Lung (tissue), 11 donors: ENCODE measurements at regions not wholly inside any gene's neighbourhood (a gene's known extent, or its start where the extent isn't known, plus 50 kb on each side); places are given as distances from the start of the nearest gene placed in this dataset.

Source experiments
- ATAC-seq: fragments of 200-7000 bp; cut with Tn5 transposase; one replicate; pipeline ENCODE4 v1.9.1; 2020; ENCODE audit warnings: moderate number of reproducible peaks; ENCODE audit not compliant: insufficient read depth, low FRiP score
- DNase-seq, 3 donors: peaks; one replicate each; pipeline ENCODE4 v3.0.0-alpha.2; 2013 to 2017
- H3K27ac ChIP-seq, 2 donors: one replicate each; pipeline ENCODE4 v1.5.1; 2013; ENCODE audit warnings: mild to moderate bottlenecking in 2 of 2, moderate library complexity in 2 of 2, control low read depth in 1 of 2, inconsistent platforms in 1 of 2, low read depth in 1 of 2, low read length in 1 of 2
- H3K27me3 ChIP-seq, 3 donors: one replicate each; pipeline ENCODE4 v1.5.1; 2013; ENCODE audit warnings: low read length in 2 of 3; ENCODE audit not compliant: control insufficient read depth in 3 of 3, insufficient read depth in 3 of 3
- H3K36me3 ChIP-seq, 4 donors: one replicate each; pipeline ENCODE4 v1.5.1; 2013; ENCODE audit warnings: low read length in 4 of 4, mild to moderate bottlenecking in 1 of 4, moderate library complexity in 1 of 4; ENCODE audit not compliant: control insufficient read depth in 4 of 4, insufficient read depth in 4 of 4
- H3K4me1 ChIP-seq, 5 donors: one replicate each; pipeline ENCODE4 v1.5.1; 2013; ENCODE audit warnings: low read length in 5 of 5, mild to moderate bottlenecking in 2 of 5, moderate library complexity in 1 of 5; ENCODE audit not compliant: control insufficient read depth in 5 of 5, insufficient read depth in 5 of 5
- H3K4me3 ChIP-seq: one replicate; pipeline ENCODE4 v1.5.1; 2013; ENCODE audit warnings: mild to moderate bottlenecking, control low read depth, moderate library complexity
- H3K9ac ChIP-seq, 2 donors: one replicate each; pipeline ENCODE4 v1.5.1; 2013; ENCODE audit warnings: low read length in 2 of 2, control low read depth in 1 of 2; ENCODE audit not compliant: insufficient read depth in 1 of 2
- H3K9me3 ChIP-seq, 4 donors: one replicate each; pipeline ENCODE4 v1.5.1; 2013; ENCODE audit warnings: low read length in 3 of 4, mild to moderate bottlenecking in 1 of 4, moderate library complexity in 1 of 4; ENCODE audit not compliant: control insufficient read depth in 4 of 4, insufficient read depth in 3 of 4
- CTCF ChIP-seq: IDR thresholded peaks from 2 replicates; pipeline ENCODE4 v1.5.1; 2012; ENCODE audit warnings: mild to moderate bottlenecking; ENCODE audit errors: control extremely low read depth, extremely low read depth
- WGBS, 2 donors: extraction: QIAGEN DNeasy Blood & Tissue Kit; methylation state at CpG; one replicate each; pipeline ENCODE4 v1.1.7; 2013; 5-methylcytosine and 5-hydroxymethylcytosine counted together
- donor health status: control.
- donor health status: control.
- donor health status: Bipolar disorder and iron deficiency.
- donor health status: healthy.
- donor health status: DM: yes; HTN: yes; CAD: no.

DNA sequence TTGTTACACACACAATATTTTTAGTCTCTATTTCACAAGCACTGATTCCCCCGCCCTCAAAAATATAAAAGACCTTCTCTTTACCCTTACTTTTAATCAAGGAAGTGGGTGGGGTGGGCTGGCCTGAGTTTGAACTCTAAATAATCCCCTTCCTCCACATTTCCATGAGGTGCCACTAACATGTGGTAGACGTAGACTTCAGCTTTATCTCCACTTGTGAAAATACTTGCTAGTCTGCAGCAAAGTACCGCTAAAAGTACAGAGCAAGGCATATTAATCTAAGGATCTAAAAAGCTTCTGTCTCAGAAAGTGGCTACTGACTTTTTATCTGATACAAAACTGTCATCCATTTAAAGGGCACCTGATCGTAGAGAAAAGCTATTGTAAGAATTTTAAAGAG, 739.6 kb upstream of the SLC10A2 start:
- peaks cover 0 to 11% (median 0%) of the 10 kb centered on the region in 5 donors for H3K4me1 ChIP-seq
- H3K27ac ChIP-seq = no peak overlapping the region
- H3K36me3 ChIP-seq = no peaks in the 10 kb centered on the region
- no peaks in the 10 kb centered on the region for H3K27me3 ChIP-seq
- H3K4me3 ChIP-seq = no peak overlapping the region
- 45 to 72% methylated on average over 4 of the region's 4 CpGs for WGBS, 2 donors
- peaks cover 0 to 2% (median 0%) of the 10 kb centered on the region in 4 donors for H3K9me3 ChIP-seq
- ATAC-seq (no peak), DNase-seq (no peak)
- H3K9ac ChIP-seq = no peak overlapping the region
- no peak for TF ChIP-seq CTCF

GRCh38 chr13:103803349-103803748, 737.1 kb upstream of the SLC10A2 start:
- Histone ChIP-seq H3K4me3 (no peak overlapping the region), H3K27me3 (no peaks in the 10 kb centered on the region), H3K27ac (no peak overlapping the region), H3K9ac (no peak overlapping the region), H3K9me3 (peaks cover 0 to 1% (median 0%) of the 10 kb centered on the region in 4 donors), H3K36me3 (no peaks in the 10 kb centered on the region), H3K4me1 (peaks cover 0 to 11% (median 0%) of the 10 kb centered on the region in 5 donors)
- no peak for ATAC-seq
- 40 to 59% methylated on average over 2 of the region's 2 CpGs for WGBS, 2 donors
- DNase-seq = no peak
- TF ChIP-seq CTCF = no peak

DNA sequence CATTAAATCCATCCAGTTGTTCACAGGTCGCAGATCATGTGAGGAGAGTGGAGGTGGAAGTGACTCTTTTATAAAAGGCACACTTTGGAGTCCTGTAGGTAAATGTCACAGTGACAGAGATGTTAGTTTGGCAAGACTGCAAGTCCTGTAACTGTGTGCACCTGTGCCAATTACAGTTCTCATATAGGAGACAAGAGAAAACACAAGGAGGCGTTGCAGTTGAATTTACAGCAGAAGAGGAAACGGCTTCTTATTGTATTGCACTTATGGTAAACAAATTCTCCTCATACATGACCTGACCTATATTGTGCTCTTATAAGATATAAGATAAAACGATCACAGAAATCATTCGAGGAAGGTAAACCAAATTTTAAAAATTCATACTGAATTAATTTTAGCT, 732.8 kb upstream of the SLC10A2 start:
- H3K9me3 ChIP-seq = no peaks in the 10 kb centered on the region
- TF ChIP-seq CTCF = no peak
- DNase-seq (no peak), ATAC-seq (no peak)
- WGBS, 2 donors = 63 to 75% methylated on average over 5 of the region's 5 CpGs
- H3K9ac ChIP-seq = no peak overlapping the region
- H3K36me3 ChIP-seq = no peaks in the 10 kb centered on the region
- no peak overlapping the region for H3K4me3 ChIP-seq
- no peaks in the 10 kb centered on the region for H3K27me3 ChIP-seq
- no peak overlapping the region for H3K27ac ChIP-seq
- peaks cover 0 to 2% (median 0%) of the 10 kb centered on the region in 5 donors for H3K4me1 ChIP-seq

DNA sequence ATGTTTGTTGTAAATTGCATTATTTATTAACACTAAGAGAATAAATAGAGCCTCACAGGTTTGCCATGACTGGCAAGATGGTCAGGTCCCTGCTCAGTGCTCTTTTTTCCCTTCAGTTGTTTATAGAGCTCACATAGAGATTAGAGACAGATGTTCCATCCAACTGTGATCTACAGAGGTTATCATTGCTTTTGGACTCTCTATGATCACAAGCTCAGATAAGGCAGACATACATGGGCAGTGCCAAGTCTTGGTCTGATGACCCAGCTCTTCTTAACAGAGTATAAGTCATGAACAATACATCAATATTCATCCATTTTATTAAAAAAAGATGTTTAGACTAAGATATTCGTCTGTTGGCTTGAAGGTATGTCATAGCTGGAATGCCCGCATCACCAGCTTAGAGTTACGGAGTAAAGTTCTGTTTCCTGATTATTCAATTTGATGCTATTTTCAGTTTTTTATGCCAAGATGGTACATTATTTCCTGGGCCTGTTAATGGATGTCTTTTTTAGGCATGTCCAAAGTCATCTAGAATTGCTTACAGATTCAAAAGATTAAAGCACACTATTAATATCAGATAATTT, 729.8 kb upstream of the SLC10A2 start:
- DNase-seq (no peak), ATAC-seq (no peak)
- 74 to 76% methylated on average over 3 of the region's 3 CpGs for WGBS, 2 donors
- Histone ChIP-seq H3K4me3 (no peak overlapping the region), H3K9me3 (no peaks in the 10 kb centered on the region), H3K4me1 (no peaks in the 10 kb centered on the region), H3K27me3 (no peaks in the 10 kb centered on the region), H3K27ac (no peak overlapping the region), H3K9ac (no peak overlapping the region), H3K36me3 (no peaks in the 10 kb centered on the region)
- TF ChIP-seq CTCF = no peak
